Erythroblast (primary cell): ENCODE measurements at regions not wholly inside any gene's neighbourhood (a gene's known extent, or its start where the extent isn't known, plus 50 kb on each side); places are given as distances from the start of the nearest gene placed in this dataset.
A peak's percentile ranks its signal among the peaks of the same experiment; 100 is the strongest.

ENCODE experiments used
- DNase-seq, 2 experiments: peaks; one replicate each; lab custom pipeline; 2025; lab: John Stamatoyannopoulos, UW
- GATA1 ChIP-seq: IDR thresholded peaks from 2 replicates; pipeline ENCODE4 v1.6.1; 2011; ENCODE audit warnings: low read depth, mild to moderate bottlenecking, control low read depth, low read length, moderate library complexity
- POLR2A ChIP-seq: IDR thresholded peaks from 2 replicates; pipeline ENCODE4 v1.6.1; 2011; ENCODE audit warnings: mild to moderate bottlenecking, low read length

- no peak for DNase-seq
- TF ChIP-seq POLR2A: no peak
- no peak for TF ChIP-seq GATA1
Measured at GRCh38 chr20:20864351-20865096, 152.1 kb upstream of the RALGAPA2 start.

- TF ChIP-seq POLR2A (no peak), GATA1 (no peak)
- DNase-seq: peak; percentile 74 to 85
Measured at GRCh38 chr20:20860078-20860806, 147.8 kb upstream of the RALGAPA2 start.

- TF ChIP-seq POLR2A (no peak), GATA1 (no peak)
Measured at GRCh38 chr20:20859510-20859909, 147.1 kb upstream of the RALGAPA2 start.

GRCh38 chr20:20856956-20857355 is 144.5 kb upstream of the RALGAPA2 start:
- no peak for DNase-seq
- TF ChIP-seq GATA1 (no peak), POLR2A (no peak)

More at GRCh38 chr20:20859510-20859909, 147.1 kb upstream of the RALGAPA2 start:
- DNase-seq: no peak

GRCh38 chr20:20856306-20856705 is 143.9 kb upstream of the RALGAPA2 start:
- TF ChIP-seq GATA1: no peak
- no peak for TF ChIP-seq POLR2A
- no peak for DNase-seq

- TF ChIP-seq POLR2A (no peak), GATA1 (no peak)
- no peak for DNase-seq
Measured at GRCh38 chr20:20851385-20851784, 138.9 kb upstream of the RALGAPA2 start.

GRCh38 chr20:20850407-20850806 is 138.0 kb upstream of the RALGAPA2 start:
- no peak for DNase-seq
- TF ChIP-seq POLR2A: no peak
- TF ChIP-seq GATA1: no peak

- TF ChIP-seq POLR2A (no peak), GATA1 (no peak)
- no peak for DNase-seq
Measured at GRCh38 chr20:20849161-20849560, 136.7 kb upstream of the RALGAPA2 start.

GRCh38 chr20:20847814-20848213 is 135.4 kb upstream of the RALGAPA2 start:
- TF ChIP-seq GATA1: no peak
- DNase-seq: no peak

GRCh38 chr20:20843982-20844381 is 131.5 kb upstream of the RALGAPA2 start:
- TF ChIP-seq POLR2A (no peak), GATA1 (no peak)
- no peak for DNase-seq

GRCh38 chr20:20839771-20840170 is 127.3 kb upstream of the RALGAPA2 start:
- no peak for DNase-seq

GRCh38 chr20:20837574-20838021 is 125.2 kb upstream of the RALGAPA2 start:
- TF ChIP-seq POLR2A: no peak
- TF ChIP-seq GATA1: no peak
- peak; percentile 25 to 51 for DNase-seq

More at GRCh38 chr20:20839771-20840170, 127.3 kb upstream of the RALGAPA2 start:
- TF ChIP-seq POLR2A (no peak), GATA1 (no peak)

GRCh38 chr20:20836836-20837235 is 124.4 kb upstream of the RALGAPA2 start:
- TF ChIP-seq POLR2A: no peak
- TF ChIP-seq GATA1: no peak
- no peak for DNase-seq

GRCh38 chr20:20835897-20836296 is 123.5 kb upstream of the RALGAPA2 start:
- no peak for TF ChIP-seq GATA1
- DNase-seq: no peak
